Pancreas (tissue), 10 donors: ENCODE measurements at regions not wholly inside any gene's neighbourhood (a gene's known extent, or its start where the extent isn't known, plus 50 kb on each side); places are given as distances from the start of the nearest gene placed in this dataset.

Experiments
- ATAC-seq, 4 donors: fragments of 200-7000 bp; cut with Tn5 transposase; one replicate each; pipeline versions ENCODE4 v1.8.0 to v1.9.1; 2020; ENCODE audit warnings: mild to moderate bottlenecking in 4 of 4, moderate library complexity in 4 of 4
- DNase-seq, 6 donors: peaks; one replicate each; pipeline ENCODE4 v3.0.0-alpha.2; 2020
- FAIRE-seq: peaks from 2 replicates; lab custom pipeline; 2012; peaks lifted over from hg19 to GRCh38; lab: Jason Lieb, UNC
- H3K27ac ChIP-seq, 4 donors: fragments of 200-600 bp; sonication (generic); 1 replicate in 3 of 4; 2 replicates in 1 of 4; pipeline versions ENCODE4 v1.5.0 to v1.8.0; 2020
- H3K27me3 ChIP-seq, 4 donors: fragments of 200-600 bp; one replicate each; pipeline ENCODE4 v1.8.0; 2021
- H3K36me3 ChIP-seq, 3 donors: fragments of 200-600 bp; sonication (generic) in 1 of 3; one replicate each; pipeline versions ENCODE4 v1.5.0 to v1.8.0; 2020 to 2021
- H3K4me1 ChIP-seq, 3 donors: fragments of 200-600 bp; one replicate each; pipeline ENCODE4 v1.8.0; 2021
- H3K4me3 ChIP-seq, 4 donors: fragments of 200-600 bp; sonication (generic) in 2 of 4; one replicate each; pipeline versions ENCODE4 v1.5.0 to v1.8.0; 2020 to 2021
- H3K9me3 ChIP-seq, 4 donors: fragments of 200-600 bp; one replicate each; pipeline ENCODE4 v1.8.0; 2021
- WGBS, 2 donors: extraction: QIAGEN DNeasy Blood & Tissue Kit; methylation state at CpG; one replicate each; pipeline ENCODE4 v1.1.7; 2013; 5-methylcytosine and 5-hydroxymethylcytosine counted together
- intact Hi-C, 3 donors: fragments of 100-400 bp; cut with DNase I; formaldehyde crosslinking; loops; one replicate each; pipeline versions ENCODE4 v1.11.1 to v1.14.2; 2022
- TF ChIP-seq, protein P1 (sequence below), 4 donors: fragments of 200-600 bp; sonication (generic) in 3 of 4; IDR thresholded peaks; one replicate each; pipeline versions ENCODE4 v1.5.0 to v1.8.0; 2021; ENCODE audit warnings: antibody characterized with exemption in 4 of 4
- donor health status: healthy with polysubstance abuse.
- donor health status: DM: no; HTN: no; CAD: no; lungs with moderate emphysema.
- donor health status: DM: no; HTN: no; CAD: no.
- donor health status: control.
- donor health status: control.
- donor health status: Bipolar disorder and iron deficiency.
- donor health status: DM: yes; HTN: yes; CAD: no.
- donor health status: DM: no; HTN: no; CAD: no.
- donor health status: DM: no; HTN: no; CAD: no.
- donor health status: DM: yes; HTN: yes; CAD: no.

DNA sequence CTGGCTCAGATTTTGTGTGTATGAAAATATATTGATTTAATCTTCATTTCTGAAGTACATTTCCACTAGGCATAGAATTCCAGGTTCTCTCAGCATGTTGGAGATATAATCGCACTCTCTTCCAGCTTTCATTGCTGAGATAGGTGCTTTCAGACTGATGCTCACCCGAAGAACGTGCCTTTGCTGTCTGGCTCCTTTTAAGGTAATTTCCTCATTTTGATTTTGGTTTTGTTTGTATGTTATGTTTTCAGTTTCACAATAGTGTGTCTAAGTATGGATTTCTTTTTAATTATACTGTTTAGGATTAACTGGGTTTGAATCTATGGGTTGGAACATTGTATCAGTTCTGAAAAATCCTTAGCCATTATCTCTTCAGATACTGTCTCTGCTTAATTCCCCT is 132.0 kb upstream of the NFIB start:
- ATAC-seq (no peak), FAIRE-seq (no peak), DNase-seq (no peak)
- Histone ChIP-seq H3K4me3 (no peak overlapping the region), H3K27ac (no peak overlapping the region), H3K27me3 (no peaks in the 10 kb centered on the region), H3K4me1 (no peaks in the 10 kb centered on the region), H3K36me3 (no peaks in the 10 kb centered on the region), H3K9me3 (no peaks in the 10 kb centered on the region)
- intact Hi-C loops: no loop called here
- WGBS, 2 donors: 80 to 89% methylated on average over 3 of the region's 3 CpGs
- TF ChIP-seq, protein P1, sequence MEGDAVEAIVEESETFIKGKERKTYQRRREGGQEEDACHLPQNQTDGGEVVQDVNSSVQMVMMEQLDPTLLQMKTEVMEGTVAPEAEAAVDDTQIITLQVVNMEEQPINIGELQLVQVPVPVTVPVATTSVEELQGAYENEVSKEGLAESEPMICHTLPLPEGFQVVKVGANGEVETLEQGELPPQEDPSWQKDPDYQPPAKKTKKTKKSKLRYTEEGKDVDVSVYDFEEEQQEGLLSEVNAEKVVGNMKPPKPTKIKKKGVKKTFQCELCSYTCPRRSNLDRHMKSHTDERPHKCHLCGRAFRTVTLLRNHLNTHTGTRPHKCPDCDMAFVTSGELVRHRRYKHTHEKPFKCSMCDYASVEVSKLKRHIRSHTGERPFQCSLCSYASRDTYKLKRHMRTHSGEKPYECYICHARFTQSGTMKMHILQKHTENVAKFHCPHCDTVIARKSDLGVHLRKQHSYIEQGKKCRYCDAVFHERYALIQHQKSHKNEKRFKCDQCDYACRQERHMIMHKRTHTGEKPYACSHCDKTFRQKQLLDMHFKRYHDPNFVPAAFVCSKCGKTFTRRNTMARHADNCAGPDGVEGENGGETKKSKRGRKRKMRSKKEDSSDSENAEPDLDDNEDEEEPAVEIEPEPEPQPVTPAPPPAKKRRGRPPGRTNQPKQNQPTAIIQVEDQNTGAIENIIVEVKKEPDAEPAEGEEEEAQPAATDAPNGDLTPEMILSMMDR (IDR thresholded peaks at IDR 0.05): no peak

DNA sequence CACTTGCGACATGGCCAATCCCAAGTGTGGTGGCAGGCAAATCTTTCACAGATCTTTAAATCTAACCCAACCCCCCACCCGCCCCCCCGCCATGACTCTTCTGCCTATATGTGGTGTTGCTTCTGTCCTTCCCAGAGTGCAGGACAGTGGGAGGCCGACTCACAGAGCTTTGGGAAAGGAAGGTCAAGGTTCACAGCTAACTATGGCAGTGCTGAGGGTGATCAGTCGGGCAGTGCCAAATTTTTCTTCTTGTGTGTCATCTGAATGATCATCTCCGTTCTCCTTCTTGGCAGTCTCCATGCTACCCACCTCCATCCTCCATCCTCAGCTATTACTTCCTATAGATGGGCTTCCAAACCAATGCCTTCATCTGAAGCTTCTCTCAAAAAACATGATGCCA is 129.0 kb upstream of the NFIB start:
- ATAC-seq (no peak), DNase-seq (no peak), FAIRE-seq (no peak)
- H3K36me3 ChIP-seq: no peaks in the 10 kb centered on the region
- H3K9me3 ChIP-seq: no peaks in the 10 kb centered on the region
- no peak overlapping the region for H3K27ac ChIP-seq
- TF ChIP-seq, protein P1 (IDR thresholded peaks at IDR 0.05): no peak
- WGBS, 2 donors: 72 to 88% methylated on average over 4 to 6 of the region's 6 CpGs
- H3K4me1 ChIP-seq: no peaks in the 10 kb centered on the region
- intact Hi-C loops: no loop called here
- no peak overlapping the region for H3K4me3 ChIP-seq
- H3K27me3 ChIP-seq: no peaks in the 10 kb centered on the region

DNA sequence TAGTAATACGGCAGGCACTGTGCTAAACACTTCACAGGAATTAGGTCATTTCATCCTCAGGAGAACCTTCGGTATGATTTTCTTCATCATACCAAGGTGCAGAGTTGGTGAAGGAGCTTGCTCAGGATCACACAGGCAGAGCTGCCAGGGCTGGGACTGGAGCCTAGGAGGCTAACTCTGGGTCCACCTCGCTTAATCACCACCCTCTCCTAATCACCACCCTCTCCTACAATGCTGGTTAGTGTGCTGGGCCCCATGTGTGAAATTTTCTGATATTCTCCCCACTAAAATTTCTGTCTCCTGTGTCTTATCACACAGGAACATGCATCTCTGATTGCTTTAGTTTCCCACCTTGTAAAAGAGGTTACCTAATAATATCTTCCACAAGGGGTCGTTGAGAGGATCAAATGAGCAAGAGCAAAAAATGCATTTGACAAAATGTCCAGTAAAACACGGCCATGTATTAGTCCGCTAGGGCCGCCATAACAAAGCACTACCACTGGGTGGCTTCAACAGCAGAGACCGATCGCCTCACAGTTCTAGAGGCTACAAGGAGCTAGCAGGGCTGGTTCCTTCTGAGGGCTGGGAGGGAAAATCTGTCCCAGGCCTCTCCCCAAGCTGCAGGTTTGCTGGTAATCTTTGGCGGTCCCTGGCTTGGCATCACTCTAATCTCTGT is 128.2 kb upstream of the NFIB start:
- intact Hi-C loops: no loop called here
- TF ChIP-seq, protein P1 (IDR thresholded peaks at IDR 0.05): no peak
- Histone ChIP-seq H3K27me3 (no peaks in the 10 kb centered on the region), H3K9me3 (no peaks in the 10 kb centered on the region), H3K36me3 (no peaks in the 10 kb centered on the region), H3K27ac (no peak overlapping the region), H3K4me1 (no peaks in the 10 kb centered on the region), H3K4me3 (no peak overlapping the region)
- DNase-seq (no peak), FAIRE-seq (no peak), ATAC-seq (no peak)
- 81 to 84% methylated on average over 10 of the region's 10 CpGs for WGBS, 2 donors

DNA sequence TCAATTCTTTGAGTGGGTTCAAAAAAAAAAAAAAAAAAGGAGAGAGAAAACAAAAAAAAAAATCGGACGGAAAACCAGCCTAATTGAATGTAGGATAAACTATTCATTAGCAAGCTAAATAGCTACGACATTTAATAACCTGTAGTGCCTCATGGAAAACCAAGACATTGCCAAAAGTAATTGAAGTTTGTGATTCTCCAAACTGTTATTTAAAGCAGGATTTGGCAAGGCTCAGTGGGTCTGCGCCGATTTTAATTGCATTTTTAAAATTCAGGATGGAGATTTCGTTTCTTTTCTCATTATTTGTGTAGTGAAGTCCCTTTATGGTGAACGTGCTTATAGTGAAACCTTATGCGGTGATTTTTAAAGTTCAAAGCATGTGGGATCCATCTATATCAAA is 127.2 kb upstream of the NFIB start:
- TF ChIP-seq, protein P1 (IDR thresholded peaks at IDR 0.05): no peak
- Histone ChIP-seq H3K27ac (no peak overlapping the region), H3K9me3 (no peaks in the 10 kb centered on the region), H3K27me3 (no peaks in the 10 kb centered on the region), H3K4me1 (no peaks in the 10 kb centered on the region), H3K36me3 (no peaks in the 10 kb centered on the region), H3K4me3 (no peak overlapping the region)
- intact Hi-C loops: no loop called here
- FAIRE-seq: no peak
- ATAC-seq: no peak
- 57 to 66% methylated on average over 8 of the region's 8 CpGs for WGBS, 2 donors
- DNase-seq: no peak

DNA sequence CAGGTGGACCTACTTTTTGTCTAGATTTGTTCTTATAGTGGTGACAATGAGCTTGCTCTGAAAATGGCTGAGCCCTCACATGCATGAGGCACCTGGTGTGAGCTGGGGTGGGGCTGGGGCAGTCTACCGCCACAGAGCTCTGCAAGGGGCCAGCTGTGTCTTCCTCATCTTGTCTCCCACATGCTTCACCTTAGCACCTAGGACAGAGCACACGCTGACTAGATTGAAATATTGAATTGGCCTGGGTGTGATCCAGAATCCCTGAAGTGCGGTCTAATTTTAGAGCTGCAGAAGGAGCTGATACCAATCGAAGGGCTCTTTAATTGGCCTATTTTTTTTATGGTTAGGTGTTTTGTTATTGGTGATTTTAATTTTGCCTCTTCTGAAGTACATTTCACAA is 126.1 kb upstream of the NFIB start:
- H3K27ac ChIP-seq: no peak overlapping the region
- no peaks in the 10 kb centered on the region for H3K9me3 ChIP-seq
- TF ChIP-seq, protein P1 (IDR thresholded peaks at IDR 0.05): no peak
- no peak for ATAC-seq
- no peaks in the 10 kb centered on the region for H3K27me3 ChIP-seq
- H3K4me1 ChIP-seq: no peaks in the 10 kb centered on the region
- no peak for FAIRE-seq
- intact Hi-C loops: no loop called here
- no peak overlapping the region for H3K4me3 ChIP-seq
- no peak for DNase-seq
- H3K36me3 ChIP-seq: no peaks in the 10 kb centered on the region
- WGBS, 2 donors: 62 to 69% methylated on average over 4 of the region's 4 CpGs
